ENCODE measurements at regions not wholly inside any gene's neighbourhood (a gene's known extent, or its start where the extent isn't known, plus 50 kb on each side); places are given as distances from the start of the nearest gene placed in this dataset.
"Not testable (repeated sequence)": the region's sequence is repeated elsewhere in the genome, so short reads cannot be mapped to it uniquely, and the experiment has no call there.

GRCh38 chr18:68427951-68428401 lies 286.9 kb downstream of the TMX3 start:
- DNase-seq, result no peak

- no peak for DNase-seq
Measured at GRCh38 chr18:68426731-68427315, 288.1 kb downstream of the TMX3 start.

- no peak for DNase-seq
Measured at GRCh38 chr18:68418881-68419280, 296.0 kb downstream of the TMX3 start.

GRCh38 chr18:68418226-68418868 lies 296.6 kb downstream of the TMX3 start:
- no peak for DNase-seq

GRCh38 chr18:68417826-68418225 lies 297.1 kb downstream of the TMX3 start:
- DNase-seq, result no peak

GRCh38 chr18:68417166-68417799 lies 297.6 kb downstream of the TMX3 start:
- DNase-seq, result no peak

GRCh38 chr18:68414407-68414806 lies 300.5 kb downstream of the TMX3 start:
- no peak for DNase-seq

- DNase-seq, result no peak
Measured at GRCh38 chr18:68409576-68409975, 305.3 kb downstream of the TMX3 start.

GRCh38 chr18:68406761-68407160 lies 308.1 kb downstream of the TMX3 start:
- no peak for DNase-seq

- DNase-seq, result no peak
Measured at GRCh38 chr18:68402784-68403183, 312.1 kb downstream of the TMX3 start.

GRCh38 chr18:68400889-68401288 lies 314.0 kb downstream of the TMX3 start:
- no peak for DNase-seq

GRCh38 chr18:68399721-68400120 lies 315.2 kb downstream of the TMX3 start:
- DNase-seq, result no peak

- no peak for DNase-seq
Measured at GRCh38 chr18:68397241-68398035, 317.5 kb downstream of the TMX3 start.

GRCh38 chr18:68394705-68395104 lies 320.2 kb downstream of the TMX3 start:
- DNase-seq, result no peak

- no peak for DNase-seq
Measured at GRCh38 chr18:68391801-68392200, 323.1 kb downstream of the TMX3 start.

GRCh38 chr18:68387246-68387645 lies 327.7 kb downstream of the TMX3 start:
- no peak for DNase-seq

- DNase-seq, result not testable (repeated sequence)
Measured at GRCh38 chr18:68383979-68384378, 330.9 kb downstream of the TMX3 start.

GRCh38 chr18:68376926-68377325 lies 338.0 kb downstream of the TMX3 start:
- DNase-seq, result no peak

GRCh38 chr18:68362907-68363306 lies 352.0 kb downstream of the TMX3 start:
- no peak for DNase-seq

GRCh38 chr18:68355637-68356036 lies 359.3 kb downstream of the TMX3 start:
- DNase-seq, result no peak

GRCh38 chr18:68354176-68354575 lies 360.7 kb downstream of the TMX3 start:
- DNase-seq, result no peak

GRCh38 chr18:68342039-68342659 lies 372.8 kb downstream of the TMX3 start:
- DNase-seq, result no peak

- DNase-seq, result no peak
Measured at GRCh38 chr18:68340606-68341005, 374.3 kb downstream of the TMX3 start.

Data from suppressor macrophage treated with lipopolysaccharide for 4 hours (primary cell).